H9 (cell line): ENCODE measurements at regions not wholly inside any gene's neighbourhood (a gene's known extent, or its start where the extent isn't known, plus 50 kb on each side); places are given as distances from the start of the nearest gene placed in this dataset.

Experiments used
- DNase-seq: peaks from one replicate; pipeline ENCODE4 v3.0.0-alpha.2; 2017
- H2AFZ ChIP-seq: one replicate; pipeline ENCODE4 v1.6.1; 2013; ENCODE audit warnings: mild to moderate bottlenecking, low read length, control low read depth, moderate library complexity
- H2AK5ac ChIP-seq: 2 replicates; pipeline ENCODE4 v1.6.1; 2013; ENCODE audit warnings: low read length, control low read depth, mixed read lengths; ENCODE audit not compliant: insufficient read length
- H2BK120ac ChIP-seq: one replicate; pipeline ENCODE4 v1.6.1; 2013; ENCODE audit warnings: low read depth, mild to moderate bottlenecking, low read length, control low read depth, inconsistent platforms; ENCODE audit not compliant: poor library complexity, severe bottlenecking
- H2BK12ac ChIP-seq: 2 replicates; pipeline ENCODE4 v1.6.1; 2013; ENCODE audit warnings: low read length, control low read depth, mixed read lengths, low read depth; ENCODE audit not compliant: insufficient read length
- H2BK15ac ChIP-seq: 2 replicates; pipeline ENCODE4 v1.6.1; 2013; ENCODE audit warnings: low read depth, low read length, control low read depth
- H2BK20ac ChIP-seq: one replicate; pipeline ENCODE4 v1.6.1; 2013; ENCODE audit warnings: low read depth, mild to moderate bottlenecking, low read length, control low read depth, inconsistent platforms; ENCODE audit not compliant: poor library complexity, severe bottlenecking
- H2BK5ac ChIP-seq: 2 replicates; pipeline ENCODE4 v1.6.1; 2013; ENCODE audit warnings: low read length, control low read depth, mixed read lengths; ENCODE audit not compliant: insufficient read length
- H3K14ac ChIP-seq: 2 replicates; pipeline ENCODE4 v1.6.1; 2013; ENCODE audit warnings: low read length, control low read depth; ENCODE audit not compliant: insufficient read depth
- H3K18ac ChIP-seq: 2 replicates; pipeline ENCODE4 v1.6.1; 2013; ENCODE audit warnings: low read depth, mild to moderate bottlenecking, mixed read lengths, low read length, control low read depth; ENCODE audit not compliant: insufficient read length
- H3K23ac ChIP-seq: 2 replicates; pipeline ENCODE4 v1.6.1; 2013; ENCODE audit warnings: low read length, control low read depth, mixed read lengths, low read depth; ENCODE audit not compliant: insufficient read length
- H3K23me2 ChIP-seq: 2 replicates; pipeline ENCODE4 v1.6.1; 2013; ENCODE audit warnings: low read depth, mild to moderate bottlenecking, mixed read lengths, low read length, control low read depth; ENCODE audit not compliant: insufficient read length, poor library complexity, severe bottlenecking
- H3K27ac ChIP-seq: 2 replicates; pipeline ENCODE4 v1.5.1; 2013; ENCODE audit warnings: low read length, control low read depth, mixed read lengths, low read depth; ENCODE audit not compliant: insufficient read length
- H3K27me3 ChIP-seq: 2 replicates; pipeline ENCODE4 v1.6.1; 2013; ENCODE audit warnings: low read length, control low read depth, inconsistent platforms; ENCODE audit not compliant: insufficient read depth
- H3K4ac ChIP-seq: 2 replicates; pipeline ENCODE4 v1.6.1; 2013; ENCODE audit warnings: low read depth, mild to moderate bottlenecking, control low read depth, inconsistent platforms, low read length, moderate library complexity
- H3K4me1 ChIP-seq: 2 replicates; pipeline ENCODE4 v1.6.1; 2013; ENCODE audit warnings: low read length, control low read depth, inconsistent platforms; ENCODE audit not compliant: insufficient read depth
- H3K4me2 ChIP-seq: 2 replicates; pipeline ENCODE4 v1.6.1; 2013; ENCODE audit warnings: low read length, control low read depth, mixed read lengths; ENCODE audit not compliant: insufficient read length, insufficient read depth
- H3K56ac ChIP-seq: 2 replicates; pipeline ENCODE4 v1.6.1; 2013; ENCODE audit warnings: low read depth, mild to moderate bottlenecking, mixed read lengths, low read length, control low read depth; ENCODE audit not compliant: insufficient read length
- H3K79me1 ChIP-seq: 2 replicates; pipeline ENCODE4 v1.6.1; 2013; ENCODE audit warnings: low read depth, mild to moderate bottlenecking, moderate library complexity, low read length, control low read depth, inconsistent platforms; ENCODE audit not compliant: insufficient read depth, poor library complexity, severe bottlenecking
- H3K79me2 ChIP-seq: 2 replicates; pipeline ENCODE4 v1.6.1; 2013; ENCODE audit warnings: low read length, control low read depth, inconsistent platforms; ENCODE audit not compliant: insufficient read depth
- H3K9ac ChIP-seq: 2 replicates; pipeline ENCODE4 v1.6.1; 2013; ENCODE audit warnings: low read length, control low read depth, mixed read lengths; ENCODE audit not compliant: insufficient read length; ENCODE audit errors: extremely low read depth
- H3K9me3 ChIP-seq: one replicate; pipeline ENCODE4 v1.6.1; 2013; ENCODE audit warnings: low read depth, low read length, inconsistent platforms; ENCODE audit not compliant: control insufficient read depth
- H3T11ph ChIP-seq: one replicate; pipeline ENCODE4 v1.6.1; 2013; ENCODE audit warnings: mild to moderate bottlenecking, low read length, control low read depth, inconsistent platforms
- H4K20me1 ChIP-seq: one replicate; pipeline ENCODE4 v1.6.1; 2013; ENCODE audit not compliant: control insufficient read depth, insufficient read length, insufficient read depth
- H4K5ac ChIP-seq: 2 replicates; pipeline ENCODE4 v1.6.1; 2013; ENCODE audit warnings: low read depth, mild to moderate bottlenecking, mixed read lengths, low read length, control low read depth; ENCODE audit not compliant: insufficient read length
- H4K8ac ChIP-seq: replicated peaks from 2 replicates; pipeline ENCODE4 v1.6.1; 2013; ENCODE audit warnings: low read length, control low read depth, mixed read lengths, low read depth; ENCODE audit not compliant: insufficient read length
- H4K91ac ChIP-seq: 2 replicates; pipeline ENCODE4 v1.6.1; 2013; ENCODE audit warnings: low read depth, mild to moderate bottlenecking, moderate library complexity, mixed read lengths, low read length, control low read depth; ENCODE audit not compliant: insufficient read length
- H3K27ac Mint-ChIP-seq, 3 experiments: 2 replicates in 2 of 3; 3 replicates in 1 of 3; pipeline ENCODE4 v1.8.0; 2020 to 2021; ENCODE audit warnings: mixed read lengths in 3 of 3, mild to moderate bottlenecking in 1 of 3, moderate library complexity in 1 of 3
- H3K27me3 Mint-ChIP-seq: 2 replicates; pipeline ENCODE4 v1.8.0; 2021; ENCODE audit warnings: low read depth, mild to moderate bottlenecking, moderate library complexity, mixed read lengths
- H3K36me3 Mint-ChIP-seq, 3 experiments: 2 replicates in 2 of 3; 3 replicates in 1 of 3; pipeline ENCODE4 v1.8.0; 2020 to 2021; ENCODE audit warnings: low read depth in 3 of 3, mixed read lengths in 3 of 3; ENCODE audit not compliant: insufficient read depth in 1 of 3
- H3K4me1 Mint-ChIP-seq, 2 experiments: 2 replicates each; pipeline ENCODE4 v1.8.0; 2020; ENCODE audit warnings: mixed read lengths in 2 of 2
- H3K4me3 Mint-ChIP-seq, 2 experiments: 2 replicates in 1 of 2; 3 replicates in 1 of 2; pipeline ENCODE4 v1.8.0; 2020 to 2021; ENCODE audit warnings: mild to moderate bottlenecking in 2 of 2, mixed read lengths in 2 of 2, moderate library complexity in 1 of 2
- H3K9me3 Mint-ChIP-seq, 2 experiments: 2 replicates in 1 of 2; 3 replicates in 1 of 2; pipeline ENCODE4 v1.8.0; 2020; ENCODE audit warnings: mild to moderate bottlenecking in 2 of 2, mixed read lengths in 2 of 2, moderate library complexity in 1 of 2
- CTCF ChIP-seq: fragments of 200-600 bp; sonication (generic); conservative IDR thresholded peaks from 3 replicates; pipeline ENCODE4 v1.8.0; 2021; ENCODE audit warnings: antibody characterized with exemption, mild to moderate bottlenecking
- WGBS: extraction: QIAGEN DNeasy Blood & Tissue Kit; methylation state at CpG from one replicate; pipeline ENCODE4 v1.1.7; 2013; ENCODE audit warnings: missing lambda C conversion rate, low lambda C conversion rate, mixed read lengths; ENCODE audit not compliant: insufficient read length; ENCODE audit errors: extremely low coverage; 5-methylcytosine and 5-hydroxymethylcytosine counted together

DNA sequence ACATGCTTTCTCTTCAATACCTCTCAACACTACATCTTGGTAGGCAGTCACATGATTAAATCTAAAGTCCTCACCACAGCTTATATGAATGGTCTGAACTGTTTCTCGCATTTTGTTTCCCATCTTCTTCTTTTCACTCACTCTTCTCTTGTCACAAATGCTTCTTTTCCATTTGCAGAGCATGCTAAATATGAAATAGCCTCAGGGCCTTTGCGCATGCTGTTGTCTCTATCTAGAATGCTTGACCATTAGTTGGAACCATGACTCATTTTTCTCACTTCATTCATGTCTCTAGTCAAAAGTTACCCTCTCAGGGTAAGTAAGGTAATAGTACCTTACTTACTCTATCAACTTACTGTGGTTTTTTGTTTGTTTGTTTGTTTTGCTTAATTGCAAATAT, 239.7 kb downstream of the PTPRC start:
- Mint-ChIP-seq H3K27me3 (no peaks in the 10 kb centered on the region), H3K9me3 (no peaks in the 10 kb centered on the region), H3K36me3 (no peaks in the 10 kb centered on the region), H3K27ac (no peak overlapping the region), H3K4me1 (0 out of 4 replicates have a peak, but pooled peaks cover 0 to 4% of the 10 kb centered on the region in 2 experiments), H3K4me3 (no peak overlapping the region)
- no peak for TF ChIP-seq CTCF
- no peak overlapping the region for H2AFZ ChIP-seq
- no peak overlapping the region for H3K23ac ChIP-seq
- H2BK120ac ChIP-seq: no peak overlapping the region
- H4K8ac ChIP-seq: no peak overlapping the region
- H3T11ph ChIP-seq: no peak overlapping the region
- no peak overlapping the region for H2BK20ac ChIP-seq
- H3K18ac ChIP-seq: no peak overlapping the region
- no peaks in the 10 kb centered on the region for H4K20me1 ChIP-seq
- H3K79me1 ChIP-seq: no peaks in the 10 kb centered on the region
- no peak overlapping the region for H3K9ac ChIP-seq
- no peak overlapping the region for H3K56ac ChIP-seq
- no peak overlapping the region for H2BK12ac ChIP-seq
- no peak overlapping the region for H4K5ac ChIP-seq
- no peak overlapping the region for H2AK5ac ChIP-seq
- H3K4ac ChIP-seq: no peak overlapping the region
- no peak for DNase-seq
- H3K79me2 ChIP-seq: no peaks in the 10 kb centered on the region
- H3K4me2 ChIP-seq: no peak overlapping the region
- H3K9me3 ChIP-seq: no peaks in the 10 kb centered on the region
- no peak overlapping the region for H3K14ac ChIP-seq
- H3K27me3 ChIP-seq: no peaks in the 10 kb centered on the region
- H3K27ac ChIP-seq: no peak overlapping the region
- H4K91ac ChIP-seq: no peak overlapping the region
- H3K4me1 ChIP-seq: no peaks in the 10 kb centered on the region
- H2BK15ac ChIP-seq: no peak overlapping the region
- no peaks in the 10 kb centered on the region for H3K23me2 ChIP-seq
- no peak overlapping the region for H2BK5ac ChIP-seq
- no CpG with 5 or more reads among the region's 2 CpGs for WGBS
